Gastrocnemius medialis (tissue), 4 donors: ENCODE measurements at regions not wholly inside any gene's neighbourhood (a gene's known extent, or its start where the extent isn't known, plus 50 kb on each side); places are given as distances from the start of the nearest gene placed in this dataset.

Source experiments
- POLR2A ChIP-seq, 2 donors: fragments of 450-650 bp; IDR thresholded peaks; one replicate each; pipeline ENCODE4 v1.6.1; 2017; ENCODE audit warnings: antibody characterized with exemption in 2 of 2, mild to moderate bottlenecking in 2 of 2, moderate library complexity in 2 of 2
- TF ChIP-seq, protein P1 (sequence below), 5 experiments: fragments of 450-650 bp in 3 of 5; fragments of 200-600 bp in 2 of 5; sonication (generic) in 2 of 5; IDR thresholded peaks in 4 of 5; conservative IDR thresholded peaks in 1 of 5; 1 replicate in 4 of 5; 2 replicates in 1 of 5; pipeline ENCODE4 v1.5.1; 2016 to 2019; ENCODE audit warnings: antibody characterized with exemption in 5 of 5, mild to moderate bottlenecking in 3 of 5, moderate library complexity in 3 of 5

DNA sequence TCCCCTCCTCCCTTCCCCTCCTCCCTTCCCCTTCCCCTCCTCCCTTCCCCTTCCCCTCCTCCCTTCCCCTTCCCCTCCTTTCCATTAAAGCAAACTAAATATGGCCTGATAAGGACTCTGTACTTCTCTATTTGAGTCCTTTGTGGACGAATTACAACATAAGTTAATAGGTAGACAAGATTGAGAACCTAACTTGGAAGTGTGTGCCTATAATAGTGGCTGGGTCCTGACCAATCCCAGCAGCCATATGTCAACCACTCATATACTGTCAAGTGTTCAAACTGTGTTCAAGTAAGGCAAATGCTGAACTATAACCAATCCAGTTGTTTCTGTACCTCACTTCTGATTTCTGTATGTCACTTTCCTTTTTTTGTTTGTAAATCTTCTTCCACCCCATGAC lies 97.1 kb upstream of the RBMS1 start:
- TF ChIP-seq, protein P1, sequence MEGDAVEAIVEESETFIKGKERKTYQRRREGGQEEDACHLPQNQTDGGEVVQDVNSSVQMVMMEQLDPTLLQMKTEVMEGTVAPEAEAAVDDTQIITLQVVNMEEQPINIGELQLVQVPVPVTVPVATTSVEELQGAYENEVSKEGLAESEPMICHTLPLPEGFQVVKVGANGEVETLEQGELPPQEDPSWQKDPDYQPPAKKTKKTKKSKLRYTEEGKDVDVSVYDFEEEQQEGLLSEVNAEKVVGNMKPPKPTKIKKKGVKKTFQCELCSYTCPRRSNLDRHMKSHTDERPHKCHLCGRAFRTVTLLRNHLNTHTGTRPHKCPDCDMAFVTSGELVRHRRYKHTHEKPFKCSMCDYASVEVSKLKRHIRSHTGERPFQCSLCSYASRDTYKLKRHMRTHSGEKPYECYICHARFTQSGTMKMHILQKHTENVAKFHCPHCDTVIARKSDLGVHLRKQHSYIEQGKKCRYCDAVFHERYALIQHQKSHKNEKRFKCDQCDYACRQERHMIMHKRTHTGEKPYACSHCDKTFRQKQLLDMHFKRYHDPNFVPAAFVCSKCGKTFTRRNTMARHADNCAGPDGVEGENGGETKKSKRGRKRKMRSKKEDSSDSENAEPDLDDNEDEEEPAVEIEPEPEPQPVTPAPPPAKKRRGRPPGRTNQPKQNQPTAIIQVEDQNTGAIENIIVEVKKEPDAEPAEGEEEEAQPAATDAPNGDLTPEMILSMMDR (IDR thresholded peaks at IDR 0.05 in 4 of 5, conservative IDR thresholded peaks at IDR 0.05 in 1 of 5) = no peak
- TF ChIP-seq POLR2A (IDR thresholded peaks at IDR 0.05) = no peak
